HEK293 (cell line): ENCODE measurements at regions not wholly inside any gene's neighbourhood (a gene's known extent, or its start where the extent isn't known, plus 50 kb on each side); places are given as distances from the start of the nearest gene placed in this dataset.

ENCODE experiments used
- CTCF ChIP-seq: fragments of 450-650 bp; formaldehyde crosslinking; IDR thresholded peaks from 2 replicates; pipeline ENCODE4 v1.5.1; 2016; ENCODE audit warnings: missing biosample characterization, missing genetic modification characterization
- KLF17 ChIP-seq: fragments of 450-650 bp; formaldehyde crosslinking; IDR thresholded peaks from 2 replicates; pipeline ENCODE4 v1.5.1; 2016; ENCODE audit warnings: missing biosample characterization, missing genetic modification characterization
- SALL2 ChIP-seq: fragments of 450-650 bp; formaldehyde crosslinking; IDR thresholded peaks from 2 replicates; pipeline ENCODE4 v1.5.0; 2017; ENCODE audit warnings: missing biosample characterization, mild to moderate bottlenecking, missing genetic modification characterization, borderline replicate concordance
- SCRT2 ChIP-seq: fragments of 450-650 bp; formaldehyde crosslinking; IDR thresholded peaks from 2 replicates; pipeline ENCODE4 v1.5.1; 2016; ENCODE audit warnings: missing biosample characterization, missing genetic modification characterization
- ZFP37 ChIP-seq: fragments of 450-650 bp; formaldehyde crosslinking; IDR thresholded peaks from 2 replicates; pipeline ENCODE4 v1.5.1; 2016; ENCODE audit warnings: missing biosample characterization, missing genetic modification characterization
- ZNF23 ChIP-seq: fragments of 450-650 bp; formaldehyde crosslinking; IDR thresholded peaks from 2 replicates; pipeline ENCODE4 v1.5.1; 2016; ENCODE audit warnings: missing biosample characterization, missing genetic modification characterization, borderline replicate concordance
- ZNF24 ChIP-seq: fragments of 450-650 bp; formaldehyde crosslinking; IDR thresholded peaks from 2 replicates; pipeline ENCODE4 v1.5.1; 2016; ENCODE audit warnings: missing biosample characterization, missing genetic modification characterization
- ZNF488 ChIP-seq: fragments of 450-650 bp; formaldehyde crosslinking; IDR thresholded peaks from 2 replicates; pipeline ENCODE4 v1.5.1; 2016; ENCODE audit warnings: missing biosample characterization, missing genetic modification characterization
- ZSCAN30 ChIP-seq: fragments of 450-650 bp; IDR thresholded peaks from 2 replicates; pipeline ENCODE4 v1.5.1; 2018; ENCODE audit warnings: missing biosample characterization, mild to moderate bottlenecking, missing genetic modification characterization, moderate library complexity

- no peak for TF ChIP-seq CTCF (tag by site-specific recombination)
- TF ChIP-seq ZNF488 (tag by site-specific recombination), result no peak
- TF ChIP-seq SCRT2, result no peak
- TF ChIP-seq SALL2 (tag by site-specific recombination), result no peak
- no peak for TF ChIP-seq ZSCAN30 (tag by site-specific recombination)
- no peak for TF ChIP-seq ZNF23 (tag by site-specific recombination)
- TF ChIP-seq ZFP37, result no peak
- TF ChIP-seq ZNF24 (tag by site-specific recombination), result no peak
- TF ChIP-seq KLF17 (tag by site-specific recombination), result no peak
These were observed 844.9 kb upstream of the SEMA6D start for GRCh38 chr15:46872286-46872980.
